Activated CD8-positive, alpha-beta T cell treated with anti-CD3 and anti-CD28 coated beads for 36 hours (primary cell): ENCODE measurements at regions not wholly inside any gene's neighbourhood (a gene's known extent, or its start where the extent isn't known, plus 50 kb on each side); places are given as distances from the start of the nearest gene placed in this dataset.

Experiments used
- ATAC-seq: fragments of 200-7000 bp; cut with Tn5 transposase; one replicate; pipeline ENCODE4 v1.10.0; 2021; ENCODE audit warnings: mild to moderate bottlenecking, moderate library complexity
- CTCF ChIA-PET: fragments of 350-600 bp; sonication (Branson Sonifier 250); formaldehyde crosslinking; loops from one replicate; lab custom pipeline; 2021; ENCODE audit warnings: antibody characterized with exemption; lab: Charles Lee
- POLR2A ChIA-PET: fragments of 350-600 bp; sonication (Branson Sonifier 250); formaldehyde crosslinking; loops from one replicate; lab custom pipeline; 2021; ENCODE audit warnings: antibody characterized with exemption; lab: Charles Lee
- DNase-seq: peaks from one replicate; pipeline ENCODE4 v3.0.0-alpha.2; 2020
- H3K27ac Mint-ChIP-seq: one replicate; pipeline ENCODE4 v1.8.0; 2021; ENCODE audit warnings: mild to moderate bottlenecking, mixed read lengths
- H3K27me3 Mint-ChIP-seq: one replicate; pipeline ENCODE4 v1.8.0; 2021; ENCODE audit warnings: mixed read lengths
- H3K36me3 Mint-ChIP-seq: one replicate; pipeline ENCODE4 v1.8.0; 2021; ENCODE audit warnings: low read depth, mixed read lengths
- H3K4me1 Mint-ChIP-seq: one replicate; pipeline ENCODE4 v1.8.0; 2021; ENCODE audit warnings: low read depth, mixed read lengths
- H3K4me3 Mint-ChIP-seq: one replicate; pipeline ENCODE4 v1.8.0; 2021; ENCODE audit warnings: mild to moderate bottlenecking, moderate library complexity, mixed read lengths
- H3K9me3 Mint-ChIP-seq: one replicate; pipeline ENCODE4 v1.8.0; 2021; ENCODE audit warnings: mixed read lengths
- intact Hi-C: fragments of 100-400 bp; cut with micrococcal nuclease; formaldehyde crosslinking; loops from one replicate; pipeline ENCODE4 v1.10.0; 2022
- TF ChIP-seq, protein P1 (sequence below): fragments of 200-600 bp; IDR thresholded peaks from one replicate; pipeline ENCODE4 v1.8.0; 2022; ENCODE audit warnings: antibody characterized with exemption, mild to moderate bottlenecking

- TF ChIP-seq, protein P1, sequence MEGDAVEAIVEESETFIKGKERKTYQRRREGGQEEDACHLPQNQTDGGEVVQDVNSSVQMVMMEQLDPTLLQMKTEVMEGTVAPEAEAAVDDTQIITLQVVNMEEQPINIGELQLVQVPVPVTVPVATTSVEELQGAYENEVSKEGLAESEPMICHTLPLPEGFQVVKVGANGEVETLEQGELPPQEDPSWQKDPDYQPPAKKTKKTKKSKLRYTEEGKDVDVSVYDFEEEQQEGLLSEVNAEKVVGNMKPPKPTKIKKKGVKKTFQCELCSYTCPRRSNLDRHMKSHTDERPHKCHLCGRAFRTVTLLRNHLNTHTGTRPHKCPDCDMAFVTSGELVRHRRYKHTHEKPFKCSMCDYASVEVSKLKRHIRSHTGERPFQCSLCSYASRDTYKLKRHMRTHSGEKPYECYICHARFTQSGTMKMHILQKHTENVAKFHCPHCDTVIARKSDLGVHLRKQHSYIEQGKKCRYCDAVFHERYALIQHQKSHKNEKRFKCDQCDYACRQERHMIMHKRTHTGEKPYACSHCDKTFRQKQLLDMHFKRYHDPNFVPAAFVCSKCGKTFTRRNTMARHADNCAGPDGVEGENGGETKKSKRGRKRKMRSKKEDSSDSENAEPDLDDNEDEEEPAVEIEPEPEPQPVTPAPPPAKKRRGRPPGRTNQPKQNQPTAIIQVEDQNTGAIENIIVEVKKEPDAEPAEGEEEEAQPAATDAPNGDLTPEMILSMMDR: no peak
- no peak overlapping the region for H3K27ac Mint-ChIP-seq
- DNase-seq (no peak), ATAC-seq (no peak)
- H3K36me3 Mint-ChIP-seq: no peaks in the 10 kb centered on the region
- intact Hi-C loops: no loop called here
- H3K4me1 Mint-ChIP-seq: peaks cover 15% of the 10 kb centered on the region
- CTCF ChIA-PET: no interaction called here
- POLR2A ChIA-PET: no interaction called here
- H3K4me3 Mint-ChIP-seq: no peak overlapping the region
- H3K27me3 Mint-ChIP-seq: peaks cover 26% of the 10 kb centered on the region
- no peaks in the 10 kb centered on the region for H3K9me3 Mint-ChIP-seq
Observed at GRCh38 chr18:55775972-55776371, 188.0 kb upstream of the TCF4 start.

GRCh38 chr18:55774505-55774904, 186.5 kb upstream of the TCF4 start:
- CTCF ChIA-PET: no interaction called here
- Mint-ChIP-seq H3K27ac (no peak overlapping the region), H3K9me3 (no peaks in the 10 kb centered on the region), H3K4me3 (no peak overlapping the region), H3K27me3 (peaks cover 15% of the 10 kb centered on the region), H3K4me1 (peaks cover 11% of the 10 kb centered on the region), H3K36me3 (no peaks in the 10 kb centered on the region)
- no peak for DNase-seq
- intact Hi-C loops: no loop called here
- ATAC-seq: no peak
- POLR2A ChIA-PET: no interaction called here
- TF ChIP-seq, protein P1: no peak

- ChIA-PET CTCF (no interaction called here), POLR2A (no interaction called here)
- Mint-ChIP-seq H3K36me3 (no peaks in the 10 kb centered on the region), H3K27me3 (no peaks in the 10 kb centered on the region), H3K9me3 (no peaks in the 10 kb centered on the region), H3K4me1 (no peaks in the 10 kb centered on the region), H3K27ac (no peak overlapping the region), H3K4me3 (no peak overlapping the region)
- TF ChIP-seq, protein P1: no peak
- intact Hi-C loops: no loop called here
- ATAC-seq (no peak), DNase-seq (no peak)
Observed at GRCh38 chr18:55768255-55768654, 180.3 kb upstream of the TCF4 start.

GRCh38 chr18:55764386-55764785, 176.4 kb upstream of the TCF4 start:
- Mint-ChIP-seq H3K27me3 (no peaks in the 10 kb centered on the region), H3K36me3 (no peaks in the 10 kb centered on the region), H3K4me3 (no peak overlapping the region), H3K9me3 (no peaks in the 10 kb centered on the region), H3K4me1 (no peaks in the 10 kb centered on the region), H3K27ac (no peak overlapping the region)
- ATAC-seq (no peak), DNase-seq (no peak)
- intact Hi-C loops: no loop called here
- ChIA-PET POLR2A (no interaction called here), CTCF (no interaction called here)
- TF ChIP-seq, protein P1: no peak

GRCh38 chr18:55763805-55764204, 175.8 kb upstream of the TCF4 start:
- ChIA-PET CTCF (no interaction called here), POLR2A (no interaction called here)
- no peak overlapping the region for H3K4me3 Mint-ChIP-seq
- no peaks in the 10 kb centered on the region for H3K36me3 Mint-ChIP-seq
- no peak for DNase-seq
- ATAC-seq: no peak
- TF ChIP-seq, protein P1: no peak
- no peaks in the 10 kb centered on the region for H3K9me3 Mint-ChIP-seq
- H3K27me3 Mint-ChIP-seq: no peaks in the 10 kb centered on the region
- intact Hi-C loops: no loop called here
- H3K4me1 Mint-ChIP-seq: no peaks in the 10 kb centered on the region
- H3K27ac Mint-ChIP-seq: no peak overlapping the region
